H1 (cell line): ENCODE measurements at regions not wholly inside any gene's neighbourhood (a gene's known extent, or its start where the extent isn't known, plus 50 kb on each side); places are given as distances from the start of the nearest gene placed in this dataset.
"Not testable (repeated sequence)": the region's sequence is repeated elsewhere in the genome, so short reads cannot be mapped to it uniquely, and the experiment has no call there.

Experiments used
- CREB1 ChIP-seq: IDR thresholded peaks from 2 replicates; pipeline ENCODE4 v1.6.1; 2012; ENCODE audit warnings: inconsistent platforms
- MAX ChIP-seq: IDR thresholded peaks from 2 replicates; pipeline ENCODE4 v1.6.1; 2012; ENCODE audit warnings: inconsistent platforms
- RAD21 ChIP-seq, 2 experiments: IDR thresholded peaks in 1 of 2; conservative IDR thresholded peaks in 1 of 2; 2 replicates each; pipeline ENCODE4 v1.6.1; 2011; ENCODE audit warnings: low read depth in 2 of 2, low read length in 2 of 2, improper control_type of control experiment in 1 of 2, inconsistent platforms in 1 of 2, mild to moderate bottlenecking in 1 of 2, moderate library complexity in 1 of 2
- RBBP5 ChIP-seq: IDR thresholded peaks from 2 replicates; pipeline ENCODE4 v1.7.1; 2012; ENCODE audit warnings: low read depth, mild to moderate bottlenecking, inconsistent platforms, low read length, moderate library complexity, borderline replicate concordance
- RFX5 ChIP-seq: IDR thresholded peaks from 2 replicates; pipeline ENCODE4 v1.6.1; 2011; ENCODE audit warnings: low read depth, low read length, improper control_type of control experiment, borderline replicate concordance
- TAF7 ChIP-seq: optimal IDR thresholded peaks from 2 replicates; pipeline ENCODE3; 2011; ENCODE audit warnings: low read depth, mild to moderate bottlenecking, inconsistent platforms, low read length, moderate library complexity, borderline replicate concordance
- YY1 ChIP-seq: IDR thresholded peaks from 2 replicates; pipeline ENCODE4 v1.6.1; 2011; ENCODE audit warnings: low read depth, mild to moderate bottlenecking, low read length

- not testable (repeated sequence) for TF ChIP-seq RBBP5; RFX5; MAX; RAD21 (IDR thresholded peaks at IDR 0.05 in 1 of 2, conservative IDR thresholded peaks at IDR 0.05 in 1 of 2; ENCODE audit: low read depth in 2 of 2, low read length in 2 of 2); CREB1; TAF7; YY1
Measured at GRCh38 chr17:20701366-20701765, 121.8 kb downstream of the CDRT15L2 start.
